Breast epithelium (tissue), 3 donors: ENCODE measurements at regions not wholly inside any gene's neighbourhood (a gene's known extent, or its start where the extent isn't known, plus 50 kb on each side); places are given as distances from the start of the nearest gene placed in this dataset.

ENCODE experiments used
- CTCF ChIP-seq, 3 donors: fragments of 450-650 bp; IDR thresholded peaks; one replicate each; pipeline ENCODE4 v1.5.1; 2016 to 2017; ENCODE audit warnings: antibody characterized with exemption in 3 of 3, mild to moderate bottlenecking in 3 of 3, moderate library complexity in 3 of 3
- POLR2A ChIP-seq: fragments of 450-650 bp; IDR thresholded peaks from one replicate; pipeline ENCODE4 v1.6.1; 2016; ENCODE audit warnings: antibody characterized with exemption, mild to moderate bottlenecking, moderate library complexity

- TF ChIP-seq POLR2A (no peak), CTCF (IDR thresholded peaks at IDR 0.05) (no peak)
Observed at GRCh38 chr3:77718311-77718710, 678.4 kb downstream of the ROBO2 start.
